ENCODE measurements at regions not wholly inside any gene's neighbourhood (a gene's known extent, or its start where the extent isn't known, plus 50 kb on each side); places are given as distances from the start of the nearest gene placed in this dataset.
A peak's percentile ranks its signal among the peaks of the same experiment; 100 is the strongest.

DNA sequence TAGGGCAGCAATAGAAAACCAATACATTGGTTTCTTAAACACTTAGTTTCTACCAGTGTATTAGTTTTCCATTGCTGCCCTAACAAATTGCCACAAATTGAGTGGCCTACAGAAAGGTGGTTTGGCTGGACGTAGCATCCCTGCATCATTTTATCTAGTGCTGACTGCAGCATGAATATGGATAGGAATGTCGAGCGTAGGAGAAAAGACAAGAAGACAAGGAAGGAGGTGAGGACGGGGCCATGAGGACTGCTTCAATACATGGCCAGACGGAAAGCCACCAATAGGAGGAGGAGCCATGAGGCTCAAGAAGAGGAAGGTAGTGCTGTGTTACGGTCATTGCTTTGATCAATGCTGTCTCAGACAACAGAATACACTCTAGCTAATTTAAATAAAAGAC is 154.5 kb upstream of the NDUFV2 start:
- Histone ChIP-seq H3K4me3 (ENCODE audit: low read depth, low read length) (no peak overlapping the region), H3K36me3 (ENCODE audit: control insufficient read depth, insufficient read depth, low read length) (no peaks in the 10 kb centered on the region), H3K27me3 (ENCODE audit: control insufficient read depth, insufficient read depth, low read length) (no peaks in the 10 kb centered on the region)
- no peak for DNase-seq (ENCODE audit: low read depth)
- TF ChIP-seq, protein P1, sequence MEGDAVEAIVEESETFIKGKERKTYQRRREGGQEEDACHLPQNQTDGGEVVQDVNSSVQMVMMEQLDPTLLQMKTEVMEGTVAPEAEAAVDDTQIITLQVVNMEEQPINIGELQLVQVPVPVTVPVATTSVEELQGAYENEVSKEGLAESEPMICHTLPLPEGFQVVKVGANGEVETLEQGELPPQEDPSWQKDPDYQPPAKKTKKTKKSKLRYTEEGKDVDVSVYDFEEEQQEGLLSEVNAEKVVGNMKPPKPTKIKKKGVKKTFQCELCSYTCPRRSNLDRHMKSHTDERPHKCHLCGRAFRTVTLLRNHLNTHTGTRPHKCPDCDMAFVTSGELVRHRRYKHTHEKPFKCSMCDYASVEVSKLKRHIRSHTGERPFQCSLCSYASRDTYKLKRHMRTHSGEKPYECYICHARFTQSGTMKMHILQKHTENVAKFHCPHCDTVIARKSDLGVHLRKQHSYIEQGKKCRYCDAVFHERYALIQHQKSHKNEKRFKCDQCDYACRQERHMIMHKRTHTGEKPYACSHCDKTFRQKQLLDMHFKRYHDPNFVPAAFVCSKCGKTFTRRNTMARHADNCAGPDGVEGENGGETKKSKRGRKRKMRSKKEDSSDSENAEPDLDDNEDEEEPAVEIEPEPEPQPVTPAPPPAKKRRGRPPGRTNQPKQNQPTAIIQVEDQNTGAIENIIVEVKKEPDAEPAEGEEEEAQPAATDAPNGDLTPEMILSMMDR (IDR thresholded peaks at IDR 0.05; ENCODE audit: insufficient read depth, low read length, poor library complexity, severe bottlenecking), result no peak

DNA sequence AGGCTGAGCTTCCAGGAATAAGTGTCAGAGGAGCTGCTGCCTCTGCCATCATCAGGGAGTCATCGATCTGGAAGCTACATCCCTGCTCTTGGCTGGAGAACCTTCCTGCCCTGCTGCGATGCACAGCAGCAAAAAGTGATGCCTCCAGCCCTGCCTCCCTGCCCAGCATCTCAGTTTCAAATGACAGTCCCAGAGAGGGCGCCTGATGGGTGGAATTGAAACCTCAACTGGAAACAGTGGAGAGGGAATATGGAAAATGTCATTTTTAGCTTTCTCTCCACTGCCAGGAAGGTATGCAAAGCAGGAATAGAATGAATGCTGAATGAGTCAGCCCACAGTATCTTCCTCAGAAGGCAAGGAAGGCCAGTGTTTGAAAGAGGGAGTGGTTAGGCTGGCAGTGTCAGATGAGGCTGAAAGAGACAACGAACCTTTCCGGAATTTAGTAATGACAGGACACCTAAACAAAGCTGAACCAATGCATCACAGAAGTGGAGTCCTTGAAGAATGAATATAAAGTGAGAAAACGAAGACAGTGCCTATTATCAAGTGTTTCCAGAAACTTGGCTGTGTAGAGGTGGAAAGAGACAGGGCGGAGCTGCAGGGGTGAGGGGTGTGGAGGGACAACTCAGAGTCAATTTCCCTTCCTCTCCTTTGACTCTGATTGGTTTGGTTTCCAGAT is 153.9 kb upstream of the NDUFV2 start:
- Histone ChIP-seq H3K4me3 (ENCODE audit: low read depth, low read length) (no peak overlapping the region), H3K27me3 (ENCODE audit: control insufficient read depth, insufficient read depth, low read length) (no peaks in the 10 kb centered on the region), H3K36me3 (ENCODE audit: control insufficient read depth, insufficient read depth, low read length) (no peaks in the 10 kb centered on the region)
- DNase-seq (ENCODE audit: low read depth), result peak; percentile 67
- TF ChIP-seq, protein P1 (IDR thresholded peaks at IDR 0.05; ENCODE audit: insufficient read depth, low read length, poor library complexity, severe bottlenecking), result no peak

DNA sequence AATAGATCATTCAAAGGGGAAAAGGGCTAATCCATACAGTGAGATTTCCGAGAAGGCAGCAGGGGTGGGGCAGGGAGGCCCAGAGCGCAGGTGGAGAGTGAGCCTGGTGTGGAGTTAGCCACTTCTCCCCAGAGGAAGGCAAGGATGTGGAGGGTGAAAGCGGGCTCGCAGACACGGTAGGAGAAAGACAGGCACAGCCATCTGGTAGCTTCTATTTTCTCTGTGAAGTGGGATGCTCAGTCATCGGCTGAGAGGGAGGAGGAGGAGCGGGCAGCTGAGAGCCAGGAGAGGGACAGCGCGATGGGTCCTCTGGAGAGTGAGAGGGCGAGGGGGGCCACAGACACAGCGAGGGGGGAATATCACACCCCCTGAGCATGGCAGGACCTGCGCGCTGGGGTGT is 153.3 kb upstream of the NDUFV2 start:
- Histone ChIP-seq H3K27me3 (ENCODE audit: control insufficient read depth, insufficient read depth, low read length) (no peaks in the 10 kb centered on the region), H3K36me3 (ENCODE audit: control insufficient read depth, insufficient read depth, low read length) (no peaks in the 10 kb centered on the region), H3K4me3 (ENCODE audit: low read depth, low read length) (no peak overlapping the region)
- TF ChIP-seq, protein P1 (IDR thresholded peaks at IDR 0.05; ENCODE audit: insufficient read depth, low read length, poor library complexity, severe bottlenecking), result no peak
- no peak for DNase-seq (ENCODE audit: low read depth)

DNA sequence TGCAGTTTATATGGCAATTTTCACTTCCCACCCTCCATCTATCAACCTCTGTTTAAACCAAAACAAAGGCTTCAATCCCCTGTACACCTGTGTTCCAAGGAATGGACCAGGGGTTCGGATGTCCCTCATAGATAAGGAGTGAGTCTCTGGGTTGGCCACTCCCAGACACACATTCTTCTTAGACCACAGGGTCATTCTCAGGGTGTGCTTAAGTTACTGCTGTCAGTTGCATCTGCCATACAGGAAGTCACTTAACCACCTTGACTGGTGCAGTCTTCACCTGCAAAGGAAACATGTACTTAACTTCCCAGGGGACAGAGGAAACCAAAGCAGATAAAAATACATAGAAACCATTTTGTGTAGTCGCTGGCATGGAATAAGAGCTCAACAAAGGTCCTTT is 151.0 kb upstream of the NDUFV2 start:
- H3K4me3 ChIP-seq (ENCODE audit: low read depth, low read length), result no peak overlapping the region
- TF ChIP-seq, protein P1 (IDR thresholded peaks at IDR 0.05; ENCODE audit: insufficient read depth, low read length, poor library complexity, severe bottlenecking), result no peak

DNA sequence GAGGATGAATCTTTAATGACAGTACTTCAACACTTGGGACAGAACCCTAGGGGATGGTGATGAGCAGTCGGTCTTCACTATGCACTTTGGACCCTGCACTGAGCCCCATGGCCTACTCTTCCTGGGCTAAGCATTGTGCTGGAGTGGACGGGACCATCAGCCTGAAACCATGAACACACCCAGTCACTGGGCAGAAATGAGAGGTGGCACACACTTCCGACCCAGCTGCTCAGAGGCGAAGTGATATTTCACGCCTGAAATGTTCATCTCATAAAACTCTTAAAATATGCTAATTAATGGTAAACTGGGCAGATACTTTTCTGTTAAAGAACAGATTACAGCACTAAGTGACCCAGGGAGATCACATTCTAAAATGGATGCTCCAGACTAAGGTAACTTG is 150.3 kb upstream of the NDUFV2 start:
- no peak for DNase-seq (ENCODE audit: low read depth)
- H3K36me3 ChIP-seq (ENCODE audit: control insufficient read depth, insufficient read depth, low read length), result no peaks in the 10 kb centered on the region
- no peaks in the 10 kb centered on the region for H3K27me3 ChIP-seq (ENCODE audit: control insufficient read depth, insufficient read depth, low read length)

More for the DNA sequence above, 151.0 kb upstream of the NDUFV2 start:
- DNase-seq (ENCODE audit: low read depth), result no peak
- H3K36me3 ChIP-seq (ENCODE audit: control insufficient read depth, insufficient read depth, low read length), result no peaks in the 10 kb centered on the region
- H3K27me3 ChIP-seq (ENCODE audit: control insufficient read depth, insufficient read depth, low read length), result no peaks in the 10 kb centered on the region

More for the DNA sequence above, 150.3 kb upstream of the NDUFV2 start:
- no peak overlapping the region for H3K4me3 ChIP-seq (ENCODE audit: low read depth, low read length)
- TF ChIP-seq, protein P1 (IDR thresholded peaks at IDR 0.05; ENCODE audit: insufficient read depth, low read length, poor library complexity, severe bottlenecking), result no peak

Data from kidney epithelial cell (primary cell).